SK-MEL-5 (cell line): ENCODE measurements at regions not wholly inside any gene's neighbourhood (a gene's known extent, or its start where the extent isn't known, plus 50 kb on each side); places are given as distances from the start of the nearest gene placed in this dataset.
"Not testable (repeated sequence)": the region's sequence is repeated elsewhere in the genome, so short reads cannot be mapped to it uniquely, and the experiment has no call there.

Experiments used
- DNase-seq: peaks from one replicate; pipeline ENCODE4 v3.0.0-alpha.2; 2016; ENCODE audit warnings: low read depth, low spot score
- in situ Hi-C: cut with HindIII; loops from 2 replicates; pipeline ENCODE4 v1.10.0; 2016; ENCODE audit warnings: low sequenced_read_pairs, high pct_unique_total_duplicates, low pct_unique_long_range_greater_than_20kb

DNA sequence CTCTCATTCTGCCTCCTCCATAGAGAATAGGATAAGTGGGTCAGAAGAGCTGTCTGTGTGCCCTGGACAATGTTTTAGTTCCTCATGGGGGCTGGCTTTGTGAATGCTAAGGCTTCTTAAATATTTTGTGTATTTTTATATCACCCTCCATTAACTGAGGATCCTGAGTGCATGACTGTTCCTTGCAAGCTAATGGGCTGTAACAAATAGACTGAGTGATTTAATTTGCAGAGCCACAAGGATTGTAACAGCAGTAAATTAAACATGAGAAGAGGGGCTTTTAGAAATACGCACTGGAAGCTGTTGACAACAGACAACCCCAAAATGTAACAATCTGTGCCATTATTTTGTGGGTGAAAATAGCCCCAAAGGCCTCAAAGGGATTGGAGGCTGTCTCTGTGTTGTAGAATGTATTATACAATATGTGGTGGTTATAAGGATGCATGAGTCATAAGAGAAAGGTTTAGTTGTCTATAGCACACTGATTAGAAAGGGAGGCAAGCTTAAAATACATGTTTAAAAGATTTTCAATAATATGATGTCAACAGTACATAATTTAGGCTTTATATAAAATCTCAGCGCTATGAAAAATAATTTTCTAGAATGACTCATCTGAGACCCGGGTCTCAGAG lies 152.7 kb upstream of the ACTBL2 start:
- in situ Hi-C loops = no loop called here
- DNase-seq = no peak

DNA sequence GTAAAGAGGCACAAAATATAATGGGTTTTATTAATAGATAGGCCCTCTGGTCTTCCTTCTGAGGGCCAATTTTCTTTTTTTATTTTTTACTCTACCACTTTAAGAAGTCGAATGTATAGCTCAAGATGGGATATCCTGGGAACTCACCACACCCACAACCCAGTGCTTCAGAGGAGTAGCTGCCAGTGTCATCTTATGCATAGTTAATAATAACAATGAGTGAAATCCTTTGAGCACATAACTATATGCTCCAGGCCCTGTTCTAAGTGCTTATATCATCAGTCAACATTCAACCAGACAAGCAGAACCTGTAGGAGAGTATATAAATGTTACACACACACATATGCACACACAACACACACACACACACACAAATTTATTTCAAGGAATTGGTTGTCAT lies 150.3 kb upstream of the ACTBL2 start:
- DNase-seq = no peak

DNA sequence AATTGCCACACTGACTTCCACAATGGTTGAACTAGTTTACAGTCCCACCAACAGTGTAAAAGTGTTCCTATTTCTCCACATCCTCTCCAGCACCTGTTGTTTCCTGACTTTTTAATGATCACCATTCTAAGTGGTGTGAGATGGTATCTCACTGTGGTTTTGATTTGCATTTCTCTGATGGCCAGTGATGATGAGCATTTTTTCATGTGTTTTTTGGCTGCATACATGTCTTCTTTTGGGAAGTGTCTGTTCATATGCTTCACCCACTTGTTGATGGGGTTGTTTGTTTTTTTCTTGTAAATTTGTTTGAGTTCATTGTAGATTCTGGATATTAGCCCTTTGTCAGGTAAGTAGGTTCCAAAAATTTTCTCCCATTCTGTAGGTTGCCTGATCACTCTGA lies 148.5 kb upstream of the ACTBL2 start:
- DNase-seq, in situ Hi-C loops: not testable (repeated sequence)

More for the DNA sequence above, 150.3 kb upstream of the ACTBL2 start:
- in situ Hi-C loops = no loop called here

DNA sequence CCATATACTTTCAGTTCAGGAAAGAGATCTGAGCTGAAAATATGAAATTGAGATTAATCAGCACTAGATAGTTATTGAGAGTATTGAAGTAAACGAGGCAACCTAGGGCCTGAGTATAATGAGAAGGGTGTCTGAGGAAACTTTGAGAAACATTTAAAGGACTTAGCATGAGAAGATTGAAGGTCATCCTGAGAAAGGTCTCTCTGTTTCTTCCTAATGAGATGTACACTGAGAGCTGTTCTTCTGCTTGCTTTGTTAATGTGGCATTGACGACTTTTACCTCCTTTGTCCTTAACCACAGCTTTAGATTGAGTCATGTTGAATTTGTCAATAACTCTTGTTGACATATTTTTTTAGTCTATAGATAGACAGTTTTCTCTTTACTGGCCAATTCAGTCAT lies 145.1 kb upstream of the ACTBL2 start:
- DNase-seq = peak; percentile 68
- in situ Hi-C loops = no loop called here

GRCh38 chr5:57626703-57627102 lies 144.1 kb upstream of the ACTBL2 start:
- in situ Hi-C loops = no loop called here
- DNase-seq = no peak

DNA sequence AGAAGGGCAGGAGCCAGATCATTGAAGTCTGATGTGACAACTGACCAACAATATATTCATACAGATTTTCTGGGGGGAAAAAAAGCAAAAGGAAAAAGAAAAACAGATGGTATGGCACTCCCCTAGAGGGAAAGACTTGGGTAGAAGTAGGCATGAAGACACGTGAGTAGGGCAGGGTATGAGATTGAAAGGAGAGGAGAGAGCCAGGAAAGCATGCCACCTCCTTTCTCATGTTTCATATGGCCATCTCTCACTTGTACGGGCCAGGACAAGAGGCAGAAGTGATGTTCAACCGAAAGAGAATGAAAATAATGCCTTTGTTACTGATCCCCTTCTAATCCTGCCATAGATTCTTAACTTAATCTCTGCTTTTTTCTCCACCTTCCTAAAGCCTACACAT lies 139.0 kb upstream of the ACTBL2 start:
- in situ Hi-C loops = no loop called here

GRCh38 chr5:57618767-57619381 lies 136.3 kb upstream of the ACTBL2 start:
- in situ Hi-C loops = no loop called here
- DNase-seq = no peak

More for the DNA sequence above, 139.0 kb upstream of the ACTBL2 start:
- no peak for DNase-seq

GRCh38 chr5:57613741-57614140 lies 131.1 kb upstream of the ACTBL2 start:
- DNase-seq = no peak
- in situ Hi-C loops = no loop called here

GRCh38 chr5:57611177-57611576 lies 128.6 kb upstream of the ACTBL2 start:
- in situ Hi-C loops = no loop called here
- DNase-seq = no peak

- in situ Hi-C loops = no loop called here
- DNase-seq = no peak
These were observed 125.9 kb upstream of the ACTBL2 start for GRCh38 chr5:57608542-57608941.

DNA sequence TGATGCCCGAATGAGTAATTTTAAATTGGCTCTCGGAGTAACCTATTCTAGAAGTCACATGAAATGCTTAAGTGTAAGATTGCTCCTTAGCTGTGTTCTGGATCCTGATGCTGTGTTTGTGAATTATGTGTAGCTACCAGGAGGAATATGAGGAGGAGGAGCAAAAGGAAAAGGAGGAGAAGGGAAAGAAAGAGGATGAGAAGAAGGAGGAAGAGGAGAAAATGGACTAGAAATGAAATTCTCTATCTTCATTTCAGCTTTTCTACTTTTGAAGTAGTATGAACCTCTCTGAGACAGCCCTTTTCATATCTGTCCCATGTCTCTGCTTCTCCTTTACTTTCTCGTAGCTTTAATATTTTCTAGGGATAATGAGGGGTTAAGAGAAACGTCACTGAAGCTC lies 119.4 kb upstream of the ACTBL2 start:
- in situ Hi-C loops = no loop called here
- DNase-seq = no peak

DNA sequence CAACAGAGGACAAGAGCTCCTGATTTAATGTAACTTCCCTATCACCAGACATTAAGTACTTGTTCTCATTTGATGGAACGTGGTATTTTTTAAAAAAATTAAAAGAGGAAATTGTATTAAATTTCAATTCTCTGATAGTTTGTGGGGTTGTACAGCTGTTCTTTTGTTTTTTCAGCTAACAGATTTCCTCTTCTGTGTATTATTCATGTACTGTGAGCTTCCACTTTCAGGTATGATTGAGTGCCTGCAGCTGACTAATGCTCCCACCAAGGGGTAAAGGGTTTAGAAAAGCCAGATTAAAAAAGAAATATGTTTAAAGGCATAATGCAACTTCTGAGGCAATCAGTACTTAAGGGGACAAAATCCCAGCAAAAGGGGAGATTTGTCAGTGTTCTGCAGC lies 117.7 kb upstream of the ACTBL2 start:
- no peak for DNase-seq
- in situ Hi-C loops = no loop called here

GRCh38 chr5:57598756-57599155 lies 116.1 kb upstream of the ACTBL2 start:
- peak; percentile 82 for DNase-seq

GRCh38 chr5:57598097-57598496 lies 115.5 kb upstream of the ACTBL2 start:
- DNase-seq = no peak
- in situ Hi-C loops = no loop called here

More at GRCh38 chr5:57598756-57599155, 116.1 kb upstream of the ACTBL2 start:
- in situ Hi-C loops = no loop called here

DNA sequence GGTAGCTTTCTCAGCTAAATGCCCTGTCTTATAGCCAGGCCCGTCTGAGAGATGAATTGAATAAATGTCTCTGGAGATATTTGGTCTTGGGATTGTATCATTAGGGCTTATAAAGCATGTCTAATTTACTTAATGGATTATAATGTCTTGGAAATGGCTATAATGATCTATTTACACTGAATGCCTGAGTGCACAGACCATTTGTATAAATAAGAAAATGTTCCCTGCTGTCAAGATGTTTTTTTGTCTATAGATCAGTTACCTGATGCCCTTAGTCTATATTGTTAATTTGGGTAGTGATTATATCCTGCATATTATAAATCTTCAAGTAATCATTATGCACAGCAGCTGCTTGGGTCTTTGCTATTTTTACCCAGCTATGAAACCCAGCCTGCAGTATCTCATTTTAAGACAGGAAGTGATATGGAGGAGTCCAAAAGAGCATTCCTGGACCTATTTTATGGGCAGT lies 112.9 kb upstream of the ACTBL2 start:
- in situ Hi-C loops = no loop called here
- no peak for DNase-seq

DNA sequence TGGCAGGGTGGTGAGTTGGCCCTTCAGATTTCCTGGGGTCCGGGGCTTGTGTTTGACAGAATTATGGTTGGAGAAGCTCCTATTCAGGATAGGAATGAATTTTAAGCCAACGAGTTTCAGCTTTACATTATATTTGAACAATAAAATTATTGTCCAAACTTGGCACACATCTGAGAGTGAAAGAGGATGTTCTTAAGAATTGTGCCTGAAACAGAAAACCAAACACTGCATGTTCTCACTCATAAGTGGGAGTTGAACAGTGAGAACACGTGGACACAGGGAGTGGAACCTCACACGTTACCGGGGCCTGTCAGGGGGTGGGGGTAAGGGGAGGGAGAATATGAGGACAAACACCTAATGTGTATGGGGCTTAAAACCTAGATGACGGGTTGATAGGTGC lies 111.8 kb upstream of the ACTBL2 start:
- in situ Hi-C loops = no loop called here
- DNase-seq = peak; percentile 65

DNA sequence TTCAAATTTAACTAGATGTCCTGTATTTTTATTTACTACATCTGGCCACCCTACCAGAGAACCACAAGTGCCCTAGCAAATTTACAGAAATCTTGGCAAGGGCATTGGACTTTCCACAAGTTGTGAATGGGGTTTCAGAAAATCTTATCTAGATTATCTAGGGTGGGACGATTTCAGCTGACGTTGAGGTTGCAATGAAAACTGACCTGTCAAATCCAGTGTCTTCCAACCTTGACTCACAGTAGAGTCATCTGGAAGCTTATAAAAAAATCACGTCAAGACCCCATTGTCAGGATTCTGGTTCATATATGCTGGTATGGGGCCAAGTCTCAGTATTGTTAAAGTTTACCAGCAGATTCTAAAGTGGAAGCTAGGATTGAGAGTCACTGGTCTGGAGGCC lies 109.6 kb upstream of the ACTBL2 start:
- no peak for DNase-seq
- in situ Hi-C loops = no loop called here

GRCh38 chr5:57586649-57587048 lies 104.0 kb upstream of the ACTBL2 start:
- in situ Hi-C loops = no loop called here
- no peak for DNase-seq

DNA sequence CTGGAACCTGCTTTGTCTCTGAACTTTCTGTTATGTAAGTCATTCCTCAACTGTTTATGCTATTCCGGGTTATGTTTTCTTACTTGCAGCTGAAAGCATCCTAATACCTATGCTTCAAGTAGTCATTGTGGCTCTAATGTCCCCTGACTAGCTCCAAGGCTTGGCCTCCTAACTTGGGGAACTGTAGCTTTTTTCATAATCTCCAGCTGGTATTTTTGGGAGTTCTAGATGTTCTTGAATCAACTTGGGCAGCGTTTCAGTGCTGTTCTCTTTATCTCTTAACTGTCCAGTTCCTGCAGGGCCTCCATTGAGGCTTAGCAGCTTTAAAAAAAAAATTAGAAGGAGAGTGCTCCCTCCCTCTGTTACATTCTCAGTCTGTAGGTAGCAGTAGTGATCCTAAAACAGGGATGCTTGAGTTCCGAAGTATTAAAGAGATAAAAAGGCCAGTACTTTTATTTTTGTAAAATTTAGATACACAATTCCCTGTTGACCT lies 100.0 kb upstream of the ACTBL2 start:
- DNase-seq = no peak
- in situ Hi-C loops = no loop called here
